ENCODE measurements at regions not wholly inside any gene's neighbourhood (a gene's known extent, or its start where the extent isn't known, plus 50 kb on each side); places are given as distances from the start of the nearest gene placed in this dataset.

DNA sequence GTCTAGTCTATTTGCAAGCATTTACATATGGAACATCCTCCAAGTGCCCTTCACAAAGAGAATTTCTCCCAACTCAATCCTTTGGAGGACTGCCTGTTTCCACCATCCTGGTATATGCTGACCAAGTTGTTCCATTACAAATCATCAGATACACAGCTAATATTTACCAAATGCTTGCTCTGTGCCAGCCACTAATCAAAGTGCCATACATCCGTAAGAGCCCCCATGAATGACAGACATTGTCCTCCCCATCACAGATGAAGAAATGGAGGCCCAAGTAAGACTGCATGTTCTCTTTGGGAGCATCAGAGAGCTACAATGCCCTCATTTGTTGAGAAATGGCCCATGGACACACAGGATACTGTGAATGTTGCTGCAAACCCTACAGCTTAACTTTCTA lies 130.0 kb upstream of the BACE2 start:
- Histone ChIP-seq H3K36me3 (ENCODE audit: control insufficient read depth in 2 of 3, insufficient read depth in 3 of 3, low read length in 3 of 3) (no peaks in the 10 kb centered on the region), H3K27me3 (ENCODE audit: control insufficient read depth, insufficient read depth, low read length) (no peaks in the 10 kb centered on the region), H3K4me3 (ENCODE audit: low read length in 3 of 3) (no peak overlapping the region), H3K9me3 (ENCODE audit: control insufficient read depth in 2 of 3, insufficient read depth in 1 of 3, low read length in 3 of 3) (no peaks in the 10 kb centered on the region), H3K4me1 (ENCODE audit: control insufficient read depth in 2 of 3, insufficient read depth in 2 of 3, low read depth in 1 of 3, low read length in 3 of 3) (no peaks in the 10 kb centered on the region), H3K27ac (ENCODE audit: low read depth in 2 of 2, low read length in 2 of 2) (no peak overlapping the region), H3K9ac (ENCODE audit: low read length in 3 of 3) (no peak overlapping the region)
- TF ChIP-seq, protein P1, sequence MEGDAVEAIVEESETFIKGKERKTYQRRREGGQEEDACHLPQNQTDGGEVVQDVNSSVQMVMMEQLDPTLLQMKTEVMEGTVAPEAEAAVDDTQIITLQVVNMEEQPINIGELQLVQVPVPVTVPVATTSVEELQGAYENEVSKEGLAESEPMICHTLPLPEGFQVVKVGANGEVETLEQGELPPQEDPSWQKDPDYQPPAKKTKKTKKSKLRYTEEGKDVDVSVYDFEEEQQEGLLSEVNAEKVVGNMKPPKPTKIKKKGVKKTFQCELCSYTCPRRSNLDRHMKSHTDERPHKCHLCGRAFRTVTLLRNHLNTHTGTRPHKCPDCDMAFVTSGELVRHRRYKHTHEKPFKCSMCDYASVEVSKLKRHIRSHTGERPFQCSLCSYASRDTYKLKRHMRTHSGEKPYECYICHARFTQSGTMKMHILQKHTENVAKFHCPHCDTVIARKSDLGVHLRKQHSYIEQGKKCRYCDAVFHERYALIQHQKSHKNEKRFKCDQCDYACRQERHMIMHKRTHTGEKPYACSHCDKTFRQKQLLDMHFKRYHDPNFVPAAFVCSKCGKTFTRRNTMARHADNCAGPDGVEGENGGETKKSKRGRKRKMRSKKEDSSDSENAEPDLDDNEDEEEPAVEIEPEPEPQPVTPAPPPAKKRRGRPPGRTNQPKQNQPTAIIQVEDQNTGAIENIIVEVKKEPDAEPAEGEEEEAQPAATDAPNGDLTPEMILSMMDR (IDR thresholded peaks at IDR 0.05; ENCODE audit: borderline replicate concordance, extremely low read depth, insufficient read depth), result no peak
- FAIRE-seq, result no peak
- DNase-seq, result no peak
- intact Hi-C loops (cut with DNase I), result no loop called here

DNA sequence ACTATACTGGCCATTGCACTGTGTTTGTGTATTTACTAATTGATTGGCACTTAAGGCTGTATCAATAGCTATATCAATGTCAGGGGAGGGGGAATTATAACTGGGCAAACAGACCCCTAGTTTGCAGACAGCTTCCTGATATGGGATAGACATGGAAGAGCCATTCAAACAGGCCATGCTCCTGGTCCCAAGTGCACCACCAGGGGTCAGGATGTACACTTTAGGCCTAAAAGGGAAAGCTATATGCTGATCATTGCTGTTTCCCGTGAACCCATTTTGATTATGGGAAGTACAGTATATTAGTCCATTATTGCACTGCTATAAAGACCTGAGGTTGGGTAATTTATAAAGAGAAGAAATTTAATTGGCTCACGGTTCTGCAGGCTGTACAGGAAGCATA lies 124.9 kb upstream of the BACE2 start:
- H3K4me3 ChIP-seq (ENCODE audit: low read length in 3 of 3), result no peak overlapping the region
- FAIRE-seq (no peak), DNase-seq (no peak)
- intact Hi-C loops (cut with DNase I), result no loop called here
- H3K36me3 ChIP-seq (ENCODE audit: control insufficient read depth in 2 of 3, insufficient read depth in 3 of 3, low read length in 3 of 3), result no peaks in the 10 kb centered on the region
- no peak overlapping the region for H3K9ac ChIP-seq (ENCODE audit: low read length in 3 of 3)
- H3K4me1 ChIP-seq (ENCODE audit: control insufficient read depth in 2 of 3, insufficient read depth in 2 of 3, low read depth in 1 of 3, low read length in 3 of 3), result no peaks in the 10 kb centered on the region
- H3K9me3 ChIP-seq (ENCODE audit: control insufficient read depth in 2 of 3, insufficient read depth in 1 of 3, low read length in 3 of 3), result no peaks in the 10 kb centered on the region
- TF ChIP-seq, protein P1 (IDR thresholded peaks at IDR 0.05; ENCODE audit: borderline replicate concordance, extremely low read depth, insufficient read depth), result no peak
- no peak overlapping the region for H3K27ac ChIP-seq (ENCODE audit: low read depth in 2 of 2, low read length in 2 of 2)
- no peaks in the 10 kb centered on the region for H3K27me3 ChIP-seq (ENCODE audit: control insufficient read depth, insufficient read depth, low read length)

DNA sequence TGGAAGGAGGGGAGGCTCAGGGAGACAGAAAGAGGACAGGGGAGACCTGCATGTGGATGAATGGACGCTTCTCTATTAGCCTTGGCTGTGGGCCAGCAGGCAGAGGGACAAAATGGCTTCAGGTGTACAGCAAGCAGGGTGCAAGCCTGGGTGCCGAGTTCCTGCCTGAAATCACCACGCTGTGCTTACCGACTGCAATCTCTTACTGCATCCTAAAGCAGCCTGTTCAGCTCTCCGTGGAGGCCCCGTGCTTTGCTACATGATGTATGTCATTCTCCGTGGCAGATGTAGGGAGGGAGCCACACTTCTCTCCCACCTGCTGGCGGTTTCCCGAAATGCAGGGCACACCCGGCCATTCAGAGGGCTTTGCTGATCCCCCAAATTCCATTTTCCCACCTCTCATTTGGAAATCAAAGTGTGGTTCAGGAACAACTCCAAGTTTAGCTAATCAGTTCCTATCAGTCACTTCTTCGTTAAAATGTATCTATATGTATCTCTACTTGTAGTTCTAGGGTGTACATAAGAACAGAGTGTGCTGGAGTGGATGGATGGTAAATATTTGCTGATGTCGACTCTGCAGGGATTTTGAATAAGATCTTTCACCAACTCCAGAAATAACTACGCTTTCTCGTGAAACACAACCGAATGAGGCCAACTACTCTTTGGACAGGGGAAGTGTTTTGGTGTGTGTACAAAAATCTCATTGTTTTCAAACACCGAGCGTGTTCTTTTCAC lies 122.3 kb upstream of the BACE2 start:
- intact Hi-C loops (cut with DNase I), result no loop called here
- Histone ChIP-seq H3K4me3 (ENCODE audit: low read length in 3 of 3) (no peak overlapping the region), H3K9ac (ENCODE audit: low read length in 3 of 3) (no peak overlapping the region), H3K4me1 (ENCODE audit: control insufficient read depth in 2 of 3, insufficient read depth in 2 of 3, low read depth in 1 of 3, low read length in 3 of 3) (no peaks in the 10 kb centered on the region), H3K9me3 (ENCODE audit: control insufficient read depth in 2 of 3, insufficient read depth in 1 of 3, low read length in 3 of 3) (no peaks in the 10 kb centered on the region), H3K36me3 (ENCODE audit: control insufficient read depth in 2 of 3, insufficient read depth in 3 of 3, low read length in 3 of 3) (no peaks in the 10 kb centered on the region), H3K27ac (ENCODE audit: low read depth in 2 of 2, low read length in 2 of 2) (no peak overlapping the region), H3K27me3 (ENCODE audit: control insufficient read depth, insufficient read depth, low read length) (no peaks in the 10 kb centered on the region)
- FAIRE-seq (no peak), DNase-seq (peak in 4 of 5 donors; percentile 44 to 52 (median 47))
- TF ChIP-seq, protein P1 (IDR thresholded peaks at IDR 0.05; ENCODE audit: borderline replicate concordance, extremely low read depth, insufficient read depth), result peak; percentile 7

DNA sequence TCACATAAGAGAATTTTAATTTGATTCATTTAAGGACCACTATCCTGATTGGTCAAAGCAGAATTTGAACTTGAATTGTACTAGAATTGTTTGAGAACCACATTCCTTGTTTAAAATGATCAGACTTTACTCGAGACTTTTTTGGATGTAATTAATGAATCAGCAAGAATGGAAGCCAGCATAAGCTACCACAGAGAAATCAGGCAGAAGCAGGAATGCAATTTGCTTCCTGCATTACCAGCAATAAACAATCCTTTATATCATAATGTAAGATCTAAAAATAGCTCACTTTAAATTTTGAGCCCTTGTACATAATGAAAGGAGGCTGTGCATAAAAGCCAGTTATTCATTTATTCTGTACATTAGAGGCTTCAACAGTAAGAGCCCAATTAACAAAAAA lies 119.8 kb upstream of the BACE2 start:
- DNase-seq, result peak in 1 of 5 donors; percentile 11
- no peaks in the 10 kb centered on the region for H3K27me3 ChIP-seq (ENCODE audit: control insufficient read depth, insufficient read depth, low read length)
- H3K4me3 ChIP-seq (ENCODE audit: low read length in 3 of 3), result no peak overlapping the region
- no peaks in the 10 kb centered on the region for H3K4me1 ChIP-seq (ENCODE audit: control insufficient read depth in 2 of 3, insufficient read depth in 2 of 3, low read depth in 1 of 3, low read length in 3 of 3)
- no peak overlapping the region for H3K27ac ChIP-seq (ENCODE audit: low read depth in 2 of 2, low read length in 2 of 2)
- no peaks in the 10 kb centered on the region for H3K36me3 ChIP-seq (ENCODE audit: control insufficient read depth in 2 of 3, insufficient read depth in 3 of 3, low read length in 3 of 3)
- FAIRE-seq, result no peak
- no peaks in the 10 kb centered on the region for H3K9me3 ChIP-seq (ENCODE audit: control insufficient read depth in 2 of 3, insufficient read depth in 1 of 3, low read length in 3 of 3)
- TF ChIP-seq, protein P1 (IDR thresholded peaks at IDR 0.05; ENCODE audit: borderline replicate concordance, extremely low read depth, insufficient read depth), result no peak
- no peak overlapping the region for H3K9ac ChIP-seq (ENCODE audit: low read length in 3 of 3)
- intact Hi-C loops (cut with DNase I), result no loop called here
